Suprapubic skin (tissue), 4 donors: ENCODE measurements at regions not wholly inside any gene's neighbourhood (a gene's known extent, or its start where the extent isn't known, plus 50 kb on each side); places are given as distances from the start of the nearest gene placed in this dataset.

Experiments used
- DNase-seq, 2 donors: peaks; one replicate each; pipeline ENCODE4 v3.0.0-alpha.2; 2019; ENCODE audit warnings: low spot score in 2 of 2
- H3K27ac ChIP-seq: fragments of 200-600 bp; sonication (generic); one replicate; pipeline ENCODE4 v1.5.1; 2019
- H3K27me3 ChIP-seq: fragments of 200-600 bp; sonication (generic); one replicate; pipeline ENCODE4 v1.5.1; 2019
- H3K36me3 ChIP-seq: fragments of 200-600 bp; sonication (generic); one replicate; pipeline ENCODE4 v1.5.1; 2019
- H3K4me1 ChIP-seq: fragments of 200-600 bp; sonication (generic); one replicate; pipeline ENCODE4 v1.5.1; 2019
- H3K4me3 ChIP-seq: fragments of 200-600 bp; sonication (generic); one replicate; pipeline ENCODE4 v1.5.1; 2019; ENCODE audit warnings: mild to moderate bottlenecking
- H3K9me3 ChIP-seq: fragments of 200-600 bp; sonication (generic); one replicate; pipeline ENCODE4 v1.5.1; 2019
- CTCF ChIP-seq, 2 donors: fragments of 200-600 bp in 1 of 2; fragments of 450-650 bp in 1 of 2; sonication (generic) in 1 of 2; IDR thresholded peaks; one replicate each; pipeline ENCODE4 v1.5.1; 2016 to 2019; ENCODE audit warnings: antibody characterized with exemption in 2 of 2, mild to moderate bottlenecking in 1 of 2, moderate library complexity in 1 of 2
- EP300 ChIP-seq: sonication (generic); formaldehyde crosslinking; IDR thresholded peaks from one replicate; pipeline ENCODE4 v1.6.1; 2017; ENCODE audit warnings: antibody characterized with exemption
- POLR2A ChIP-seq, 2 donors: fragments of 450-650 bp; IDR thresholded peaks; one replicate each; pipeline ENCODE4 v1.6.1; 2017; ENCODE audit warnings: antibody characterized with exemption in 2 of 2, mild to moderate bottlenecking in 2 of 2, moderate library complexity in 2 of 2
- POLR2AphosphoS5 ChIP-seq, 3 donors: sonication (generic); formaldehyde crosslinking; IDR thresholded peaks; one replicate each; pipeline ENCODE4 v1.6.1; 2017; ENCODE audit warnings: antibody characterized with exemption in 3 of 3
- WGBS: methylation state at CpG from one replicate; pipeline ENCODE4 v1.1.5; 2018; 5-methylcytosine and 5-hydroxymethylcytosine counted together

- H3K9me3 ChIP-seq, result no peaks in the 10 kb centered on the region
- no peaks in the 10 kb centered on the region for H3K4me1 ChIP-seq
- no peak overlapping the region for H3K4me3 ChIP-seq
- no peaks in the 10 kb centered on the region for H3K36me3 ChIP-seq
- no peak overlapping the region for H3K27ac ChIP-seq
- no peak for DNase-seq
- WGBS, result 41% methylated on average over 1 of the region's 1 CpG
- no peak for TF ChIP-seq POLR2A (IDR thresholded peaks at IDR 0.05)
- TF ChIP-seq EP300, result no peak
- TF ChIP-seq CTCF (IDR thresholded peaks at IDR 0.05), result no peak
- TF ChIP-seq POLR2AphosphoS5 (IDR thresholded peaks at IDR 0.05), result no peak
- no peaks in the 10 kb centered on the region for H3K27me3 ChIP-seq
Measured at GRCh38 chr2:155770516-155770915, 562.0 kb downstream of the NR4A2 start.

- H3K4me1 ChIP-seq, result no peaks in the 10 kb centered on the region
- TF ChIP-seq EP300 (no peak), POLR2A (IDR thresholded peaks at IDR 0.05) (no peak), CTCF (IDR thresholded peaks at IDR 0.05) (no peak), POLR2AphosphoS5 (IDR thresholded peaks at IDR 0.05) (no peak)
- H3K9me3 ChIP-seq, result no peaks in the 10 kb centered on the region
- 74% methylated on average over 8 of the region's 8 CpGs for WGBS
- H3K27ac ChIP-seq, result no peak overlapping the region
- no peaks in the 10 kb centered on the region for H3K27me3 ChIP-seq
- H3K36me3 ChIP-seq, result no peaks in the 10 kb centered on the region
- H3K4me3 ChIP-seq, result no peak overlapping the region
- no peak for DNase-seq
Measured at GRCh38 chr2:155766342-155767115, 566.0 kb downstream of the NR4A2 start.

GRCh38 chr2:155755481-155755880 lies 577.0 kb downstream of the NR4A2 start:
- Histone ChIP-seq H3K27me3 (no peaks in the 10 kb centered on the region), H3K9me3 (no peaks in the 10 kb centered on the region), H3K4me3 (no peak overlapping the region), H3K4me1 (no peaks in the 10 kb centered on the region), H3K27ac (no peak overlapping the region), H3K36me3 (no peaks in the 10 kb centered on the region)
- TF ChIP-seq POLR2AphosphoS5 (IDR thresholded peaks at IDR 0.05), result no peak
- no peak for TF ChIP-seq CTCF (IDR thresholded peaks at IDR 0.05)
- no peak for TF ChIP-seq EP300
- TF ChIP-seq POLR2A (IDR thresholded peaks at IDR 0.05), result no peak
- no peak for DNase-seq

GRCh38 chr2:155748131-155748530 lies 584.4 kb downstream of the NR4A2 start:
- H3K4me3 ChIP-seq, result no peak overlapping the region
- no peak for DNase-seq
- no peaks in the 10 kb centered on the region for H3K9me3 ChIP-seq
- WGBS, result 59% methylated on average over 3 of the region's 4 CpGs
- no peaks in the 10 kb centered on the region for H3K4me1 ChIP-seq
- no peak overlapping the region for H3K27ac ChIP-seq
- H3K27me3 ChIP-seq, result no peaks in the 10 kb centered on the region
- TF ChIP-seq POLR2A (IDR thresholded peaks at IDR 0.05), result no peak
- no peaks in the 10 kb centered on the region for H3K36me3 ChIP-seq

- 74% methylated on average over 3 of the region's 3 CpGs for WGBS
- no peak overlapping the region for H3K27ac ChIP-seq
- H3K9me3 ChIP-seq, result no peaks in the 10 kb centered on the region
- H3K36me3 ChIP-seq, result no peaks in the 10 kb centered on the region
- H3K4me3 ChIP-seq, result no peak overlapping the region
- TF ChIP-seq EP300, result no peak
- TF ChIP-seq POLR2A (IDR thresholded peaks at IDR 0.05), result no peak
- no peak for TF ChIP-seq POLR2AphosphoS5 (IDR thresholded peaks at IDR 0.05)
- no peak for TF ChIP-seq CTCF (IDR thresholded peaks at IDR 0.05)
- no peak for DNase-seq
- no peaks in the 10 kb centered on the region for H3K4me1 ChIP-seq
- no peaks in the 10 kb centered on the region for H3K27me3 ChIP-seq
Measured at GRCh38 chr2:155747531-155747930, 585.0 kb downstream of the NR4A2 start.
